ENCODE measurements at regions not wholly inside any gene's neighbourhood (a gene's known extent, or its start where the extent isn't known, plus 50 kb on each side); places are given as distances from the start of the nearest gene placed in this dataset.
A peak's percentile ranks its signal among the peaks of the same experiment; 100 is the strongest.

DNA sequence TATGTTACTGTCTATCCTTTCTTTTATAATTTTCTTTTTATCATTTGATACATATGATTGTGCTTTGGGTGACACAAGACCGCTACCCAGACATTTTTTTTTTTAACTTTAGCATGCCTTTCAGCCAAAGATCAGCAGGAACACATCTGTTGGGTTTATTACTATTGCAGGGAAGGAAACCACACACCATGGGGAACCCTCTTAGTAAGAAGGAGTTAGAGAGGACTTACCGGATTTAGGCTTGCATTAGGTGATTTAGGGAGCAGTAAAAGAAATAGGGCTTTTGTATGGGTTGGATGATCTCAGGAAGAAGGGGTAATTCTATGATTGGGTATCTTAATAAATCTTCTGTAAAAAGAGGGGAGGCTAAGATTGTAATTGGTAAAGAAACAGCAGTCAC lies 138.2 kb downstream of the SNX18 start:
- no peak overlapping the region for H3K27ac ChIP-seq (ENCODE audit: low read depth, low read length)
- 77 to 99% (median 81%) methylated on average over 2 of the region's 2 CpGs for WGBS, 3 donors

DNA sequence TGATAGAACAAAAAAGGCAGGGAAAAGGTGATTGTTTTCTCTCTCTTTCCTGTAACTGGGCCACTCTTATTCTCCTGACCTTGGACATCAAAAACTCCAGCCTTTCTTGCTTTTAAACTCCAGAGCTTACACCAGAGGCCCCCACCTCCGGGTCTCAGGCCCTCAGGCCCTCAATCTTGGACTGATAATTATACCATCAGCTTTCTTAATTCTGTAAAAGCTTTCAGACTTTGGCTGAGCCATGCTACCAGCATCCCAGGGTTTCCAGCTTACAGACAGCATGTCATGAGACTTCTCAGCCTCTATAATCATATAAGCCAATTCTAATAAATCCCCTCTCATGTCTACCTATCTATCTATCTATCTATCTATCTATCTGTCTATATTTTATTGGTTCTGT lies 137.7 kb downstream of the SNX18 start:
- 55 to 80% (median 80%) methylated on average over 1 of the region's 1 CpG for WGBS, 3 donors
- no peak overlapping the region for H3K27ac ChIP-seq (ENCODE audit: low read depth, low read length)

DNA sequence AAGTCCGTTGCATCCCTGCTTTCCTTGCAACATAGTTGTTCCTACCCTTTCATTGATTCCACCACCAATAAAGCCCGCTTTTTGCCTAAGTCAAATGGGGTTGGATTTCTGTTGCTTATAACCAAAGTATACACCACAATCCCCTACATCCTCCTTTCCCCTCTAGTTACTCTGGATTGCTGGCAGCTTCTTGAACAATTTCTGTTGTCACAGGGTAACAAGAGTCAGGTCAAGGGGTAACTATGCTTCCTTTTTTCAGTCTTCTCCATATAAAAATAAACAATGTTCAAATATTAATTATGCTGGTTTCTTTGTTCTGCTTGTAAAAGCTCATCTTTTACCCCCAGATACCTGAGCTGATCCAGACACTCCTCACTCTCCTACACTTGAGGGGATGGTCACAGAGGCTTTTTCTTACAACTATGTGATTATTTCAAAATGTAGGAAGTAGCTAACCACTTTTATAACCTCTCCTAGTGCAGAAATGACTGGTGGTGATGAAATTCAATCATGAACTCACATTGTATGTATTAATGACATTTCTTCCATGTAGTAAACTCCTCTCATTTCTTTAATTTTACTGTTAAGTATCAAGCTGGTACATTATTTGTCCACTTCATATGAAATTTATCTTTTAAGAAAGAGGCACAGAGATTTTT lies 136.5 kb downstream of the SNX18 start:
- no peak overlapping the region for H3K27ac ChIP-seq (ENCODE audit: low read depth, low read length)
- WGBS, 3 donors: 79 to 84% (median 82%) methylated on average over 2 of the region's 2 CpGs

DNA sequence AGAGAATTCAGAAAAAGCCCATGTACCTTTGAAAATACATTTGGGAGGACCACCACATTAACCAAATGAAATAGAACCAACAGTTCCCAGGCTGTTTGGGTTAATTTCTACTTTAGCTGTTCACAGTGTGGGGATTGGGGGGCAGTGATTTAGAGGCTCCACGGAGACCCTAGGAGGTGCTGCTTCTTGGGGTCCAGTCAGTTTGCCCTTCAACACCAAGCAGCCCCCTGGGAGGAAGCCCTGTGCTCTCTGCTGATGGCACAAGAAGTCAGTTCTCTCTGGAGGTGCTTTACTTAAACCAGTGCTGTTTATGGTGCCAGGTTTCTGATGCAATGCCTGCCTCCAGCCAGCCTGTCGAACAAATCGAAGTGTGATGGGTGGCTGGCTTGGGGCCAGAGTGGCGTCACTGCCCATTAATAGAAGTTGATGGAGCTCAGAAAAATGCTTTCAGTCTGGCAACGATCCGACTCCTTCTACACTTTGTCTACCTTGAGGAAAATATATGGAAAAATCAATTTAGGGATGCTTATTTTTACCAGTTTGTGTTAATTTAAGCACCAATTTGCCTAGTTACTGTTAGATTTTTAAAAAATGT lies 134.0 kb downstream of the SNX18 start:
- WGBS, 3 donors: 27 to 60% (median 47%) methylated on average over 6 of the region's 6 CpGs
- no peak overlapping the region for H3K27ac ChIP-seq (ENCODE audit: low read depth, low read length)

DNA sequence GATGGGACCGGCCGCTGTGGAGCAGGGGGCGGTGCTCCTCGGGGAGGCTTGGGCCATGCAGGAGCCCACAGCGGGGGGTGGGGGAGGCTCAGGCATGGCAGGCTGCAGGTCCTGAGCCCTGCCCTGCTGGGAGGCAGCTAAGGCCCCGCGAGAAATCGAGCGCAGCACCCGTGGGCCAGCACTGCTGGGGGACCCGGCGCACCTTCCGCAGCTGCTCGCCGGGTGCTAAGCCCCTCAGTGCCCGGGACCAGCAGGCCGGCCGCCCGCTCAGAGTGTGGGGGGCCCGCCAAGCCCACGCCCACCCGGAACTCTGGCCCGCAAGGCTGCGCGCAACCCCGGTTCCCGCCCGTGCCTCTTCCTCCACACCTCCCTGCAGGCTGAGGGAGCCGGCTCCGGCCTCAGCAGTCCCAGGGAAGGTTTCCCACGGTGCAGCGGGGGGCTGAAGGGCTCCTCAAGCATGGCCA lies 131.5 kb downstream of the SNX18 start:
- 97% methylated on average over 31 to 32 of the region's 32 CpGs for WGBS, 3 donors
- H3K27ac ChIP-seq (ENCODE audit: low read depth, low read length): no peak overlapping the region

DNA sequence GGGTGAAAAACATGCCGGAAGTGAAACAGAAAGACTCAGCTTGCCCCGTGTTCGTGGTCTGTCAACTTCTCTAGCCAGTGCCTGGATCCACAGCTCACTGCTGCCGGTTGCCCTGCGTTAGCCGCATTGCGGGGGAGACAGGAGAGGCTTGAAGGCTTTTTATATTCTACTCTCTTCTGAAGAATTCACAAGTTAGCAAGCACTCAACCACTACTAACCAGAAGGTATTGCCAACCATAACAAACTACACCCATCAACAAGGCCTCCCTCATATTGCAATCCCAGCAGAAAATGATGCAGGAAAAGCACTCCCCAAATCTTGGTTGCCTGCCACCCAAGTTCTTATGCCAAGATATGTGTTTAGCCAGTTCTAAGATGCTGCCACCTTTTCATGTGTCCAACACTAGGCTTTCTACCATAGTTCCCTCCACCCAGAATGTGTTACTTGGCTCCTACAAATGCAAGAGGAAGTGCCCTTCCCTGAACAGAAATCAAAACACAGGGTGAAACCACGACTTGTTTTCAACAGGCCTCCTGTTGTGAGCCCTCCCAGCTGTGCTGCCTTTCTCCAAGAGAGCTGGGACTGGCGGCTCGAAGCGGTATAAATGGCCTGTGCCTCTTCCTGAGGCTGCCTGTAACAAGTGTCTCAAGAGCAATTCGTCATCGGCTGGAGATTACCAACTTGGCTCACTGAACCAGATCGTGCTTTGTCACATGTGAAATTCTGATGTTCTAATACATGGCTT lies 129.0 kb downstream of the SNX18 start:
- 19 to 47% (median 22%) methylated on average over 14 of the region's 14 CpGs for WGBS, 3 donors
- H3K27ac ChIP-seq (ENCODE audit: low read depth, low read length): peak overlapping the region; percentile 7

DNA sequence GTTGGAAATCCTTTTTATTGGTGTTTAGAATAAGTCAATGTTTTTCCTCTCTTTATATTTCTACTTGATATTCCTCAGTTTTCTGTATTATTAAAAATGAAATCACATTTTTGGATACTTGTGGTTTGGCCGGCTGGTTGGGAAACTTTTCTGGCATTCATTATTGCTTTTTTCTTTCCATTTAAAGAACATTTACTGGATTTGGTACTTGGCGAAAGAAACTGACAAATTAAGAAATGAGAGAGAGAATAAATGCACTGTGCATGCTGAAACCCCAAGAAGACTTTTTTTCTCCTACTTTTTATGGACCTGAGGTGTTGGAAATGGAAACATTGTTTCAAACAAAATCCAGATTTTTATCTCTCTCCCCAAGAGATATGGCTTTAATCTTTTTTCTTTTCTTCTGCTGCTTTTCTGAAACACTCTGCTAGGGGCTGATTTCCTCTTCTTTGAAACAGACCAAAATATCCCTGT lies 128.4 kb downstream of the SNX18 start:
- H3K27ac ChIP-seq (ENCODE audit: low read depth, low read length): peak overlapping the region; percentile 7
- WGBS, 3 donors: 46 to 79% (median 53%) methylated on average over 2 of the region's 2 CpGs

DNA sequence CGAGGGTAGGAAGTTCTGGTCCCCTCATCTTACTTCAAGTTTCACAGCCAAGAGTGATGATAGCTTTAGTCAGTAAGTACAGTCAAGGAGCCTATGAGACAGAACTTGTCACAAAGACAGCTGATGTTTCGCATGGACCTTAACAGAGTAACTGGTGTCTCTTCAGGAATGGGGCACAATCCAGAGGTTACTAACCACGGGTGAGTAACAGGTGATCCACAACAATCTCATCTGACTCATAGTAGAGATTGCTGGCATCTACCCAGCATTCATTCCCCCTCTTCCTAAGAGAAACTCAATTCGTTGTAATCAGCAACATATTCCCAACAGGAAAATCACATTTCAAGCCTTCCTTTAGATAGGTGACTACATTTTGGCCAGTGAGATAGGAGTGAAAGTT lies 126.7 kb downstream of the SNX18 start:
- H3K27ac ChIP-seq (ENCODE audit: low read depth, low read length): no peak overlapping the region
- 69 to 77% (median 74%) methylated on average over 4 of the region's 4 CpGs for WGBS, 3 donors

DNA sequence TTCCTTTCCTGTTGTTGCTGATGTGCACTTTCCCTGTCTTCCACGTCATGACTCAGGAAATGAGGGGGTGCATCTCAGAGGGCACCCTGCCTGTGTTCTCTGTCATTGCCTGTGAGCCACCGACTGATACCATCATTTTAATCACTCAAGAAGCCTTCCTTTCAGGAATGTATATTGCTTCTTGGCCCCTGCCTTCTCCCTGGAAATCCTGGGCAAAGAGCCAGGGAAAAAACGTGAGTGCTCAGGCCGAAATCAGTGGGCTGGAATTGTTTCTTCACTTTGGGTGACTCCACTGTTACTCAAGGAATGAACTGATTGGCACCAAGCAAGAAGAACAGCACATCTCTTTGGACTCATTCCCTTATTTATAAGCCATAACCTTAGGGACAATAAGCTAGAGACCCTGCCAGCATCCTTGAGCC lies 126.1 kb downstream of the SNX18 start:
- WGBS, 3 donors: 23 to 51% (median 27%) methylated on average over 4 of the region's 4 CpGs
- no peak overlapping the region for H3K27ac ChIP-seq (ENCODE audit: low read depth, low read length)

DNA sequence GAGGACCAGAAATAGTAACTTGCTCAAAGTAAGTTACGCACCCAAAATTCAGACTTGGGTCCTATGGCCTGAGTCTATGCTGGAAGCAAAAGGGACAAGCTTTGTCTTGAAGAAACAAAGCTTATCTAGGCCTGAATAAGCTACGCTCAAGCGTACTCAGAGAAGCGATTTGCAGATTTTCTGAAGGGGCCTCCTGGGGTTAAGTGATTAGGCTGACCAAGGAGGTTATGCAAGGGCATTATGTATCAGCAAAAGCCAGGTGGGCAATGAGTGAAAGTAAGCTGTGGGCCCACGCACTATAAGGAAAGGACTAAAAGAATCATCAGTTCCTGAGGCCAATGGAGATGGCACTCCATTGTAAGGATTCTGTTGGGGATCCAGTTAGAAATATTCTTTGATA lies 122.1 kb downstream of the SNX18 start:
- H3K27ac ChIP-seq (ENCODE audit: low read depth, low read length): no peak overlapping the region
- WGBS, 3 donors: 80 to 88% (median 87%) methylated on average over 5 of the region's 5 CpGs

DNA sequence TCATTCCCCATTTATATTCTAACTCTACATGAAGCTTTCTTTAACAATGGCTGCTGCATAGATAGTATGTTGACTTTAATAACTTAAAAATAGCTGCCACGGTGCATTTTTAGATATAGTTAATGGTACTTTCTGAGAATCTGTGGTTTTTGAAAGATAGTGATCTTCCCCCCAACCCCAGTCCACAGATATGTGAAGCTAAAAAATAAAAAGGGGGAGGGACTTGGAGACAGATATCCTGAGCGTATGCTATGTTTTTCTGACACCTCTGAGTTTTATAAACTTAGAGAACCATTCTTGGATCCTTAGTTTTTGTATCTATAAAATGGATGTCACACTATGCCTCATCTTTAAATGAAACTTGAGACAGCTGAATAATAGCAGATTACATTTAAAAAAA lies 120.5 kb downstream of the SNX18 start:
- H3K27ac ChIP-seq (ENCODE audit: low read depth, low read length): no peak overlapping the region
- 69 to 75% (median 74%) methylated on average over 2 of the region's 2 CpGs for WGBS, 3 donors

DNA sequence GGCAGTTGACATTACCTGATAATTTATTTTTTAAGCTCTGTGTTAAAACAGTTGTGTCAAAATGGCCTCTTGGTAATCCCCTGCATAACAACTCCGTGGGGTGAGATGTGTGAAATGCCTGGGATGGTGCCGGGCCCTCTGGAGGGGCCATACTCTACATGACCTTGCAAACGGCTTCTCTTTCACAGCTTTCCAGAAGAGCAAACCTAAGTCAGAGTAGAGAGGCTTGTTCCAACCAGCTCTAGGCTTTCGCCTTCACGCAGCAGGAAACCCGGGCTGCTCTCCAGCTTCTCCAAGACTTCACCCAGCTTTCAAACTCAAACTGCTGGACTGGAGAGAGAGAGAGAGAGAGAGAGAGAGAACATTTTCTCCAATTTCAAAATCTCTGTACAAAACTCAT lies 120.1 kb downstream of the SNX18 start:
- 61 to 75% (median 64%) methylated on average over 6 of the region's 6 CpGs for WGBS, 3 donors
- no peak overlapping the region for H3K27ac ChIP-seq (ENCODE audit: low read depth, low read length)

DNA sequence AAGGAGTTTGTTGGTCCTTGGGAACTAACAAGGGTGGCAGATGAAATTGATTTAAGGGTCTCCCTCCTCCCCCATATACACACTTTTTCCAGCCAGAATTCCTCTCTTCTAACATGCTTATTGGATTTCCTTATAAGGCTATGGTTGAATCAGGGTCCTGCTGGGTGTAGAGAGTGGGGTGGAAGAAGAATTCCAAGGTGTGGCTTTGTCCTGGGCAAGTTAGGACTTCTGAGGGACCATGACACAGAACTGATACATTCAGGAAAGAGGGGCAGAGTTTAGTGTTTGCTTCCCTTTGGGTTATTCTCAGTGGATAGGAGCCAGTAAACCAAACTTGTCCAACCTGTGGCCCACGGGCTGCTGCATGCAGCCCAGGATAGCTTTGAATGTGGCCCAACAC lies 116.5 kb downstream of the SNX18 start:
- WGBS, 3 donors: 61 to 81% (median 65%) methylated on average over 1 of the region's 1 CpG
- H3K27ac ChIP-seq (ENCODE audit: low read depth, low read length): no peak overlapping the region

DNA sequence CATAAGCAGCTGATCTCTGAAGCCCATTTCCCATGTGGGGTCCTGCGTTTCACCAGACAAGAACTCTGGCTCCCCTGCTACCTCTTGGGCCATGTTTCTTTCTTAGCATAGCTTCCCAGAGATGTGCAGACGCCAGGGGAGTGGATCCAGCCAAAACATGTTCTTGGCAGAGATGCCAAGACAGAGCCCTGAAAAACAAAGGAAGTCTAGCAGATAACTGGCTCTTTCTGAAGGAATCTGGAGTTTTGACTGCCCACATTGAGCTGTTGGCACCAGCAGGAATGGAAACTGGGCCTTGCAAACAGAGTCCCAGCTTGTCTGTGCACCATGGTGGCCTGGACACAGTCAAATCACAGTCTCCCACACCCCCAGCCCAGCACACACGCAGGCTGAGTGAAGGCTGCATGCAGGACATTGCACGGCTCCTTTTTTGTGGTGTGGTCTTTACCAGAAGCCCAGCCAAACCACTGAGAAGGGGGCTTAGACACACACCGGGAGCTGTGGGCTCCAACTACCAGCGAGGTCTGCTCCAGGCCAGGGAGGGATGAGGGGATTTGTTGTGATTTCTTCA lies 114.7 kb downstream of the SNX18 start:
- H3K27ac ChIP-seq (ENCODE audit: low read depth, low read length): no peak overlapping the region
- WGBS, 3 donors: 66 to 79% (median 76%) methylated on average over 6 of the region's 6 CpGs

DNA sequence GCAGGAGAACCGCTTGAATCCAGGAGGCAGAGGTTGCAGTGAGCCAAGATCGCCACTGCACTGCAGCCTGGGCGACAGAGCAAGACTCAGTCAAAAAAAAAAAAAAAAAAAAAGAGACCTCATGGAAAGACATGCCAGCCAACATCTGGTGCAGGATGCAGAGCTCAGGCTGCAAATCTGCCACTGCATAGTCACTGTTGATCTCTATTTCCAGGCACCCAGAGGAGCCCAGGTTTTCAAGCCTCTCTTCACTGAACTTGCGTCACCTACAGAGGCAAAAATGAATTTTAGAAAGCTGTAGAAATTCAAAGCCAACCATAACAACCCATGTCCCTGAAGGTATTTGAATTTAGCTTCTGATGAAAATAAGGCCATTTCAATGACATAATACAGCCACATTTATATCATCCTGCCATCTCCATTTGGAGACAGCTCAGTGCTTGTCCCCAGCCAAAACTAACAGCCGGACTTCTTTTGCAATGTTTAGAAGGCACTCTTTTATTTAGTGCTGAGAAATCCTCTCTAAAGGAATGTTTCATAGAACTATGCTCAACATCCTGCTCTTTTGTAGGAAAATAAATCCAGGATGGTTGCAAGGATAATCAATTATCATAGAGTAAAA lies 113.3 kb downstream of the SNX18 start:
- 84 to 91% (median 87%) methylated on average over 5 of the region's 5 CpGs for WGBS, 3 donors
- no peak overlapping the region for H3K27ac ChIP-seq (ENCODE audit: low read depth, low read length)

DNA sequence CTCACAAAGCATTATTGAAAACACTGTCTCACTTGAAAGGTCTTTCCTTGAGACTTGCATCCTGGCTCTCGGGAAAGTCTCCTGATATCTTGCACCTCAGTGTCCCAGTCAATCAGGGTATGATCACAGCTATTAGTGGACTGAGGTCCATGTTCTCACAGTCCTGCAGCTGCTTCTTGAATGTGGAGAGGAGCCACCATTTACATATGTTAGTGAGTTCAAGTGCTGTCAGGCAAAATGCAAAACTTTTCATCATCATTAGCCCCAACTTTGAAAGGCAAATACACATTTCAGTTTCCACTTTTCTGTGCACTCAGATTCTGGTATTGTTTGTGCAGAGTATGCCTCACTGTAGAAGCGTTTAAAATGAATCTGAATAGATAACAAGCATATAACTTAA lies 111.6 kb downstream of the SNX18 start:
- no peak overlapping the region for H3K27ac ChIP-seq (ENCODE audit: low read depth, low read length)
- WGBS, 3 donors: 89 to 93% (median 90%) methylated on average over 2 of the region's 2 CpGs

DNA sequence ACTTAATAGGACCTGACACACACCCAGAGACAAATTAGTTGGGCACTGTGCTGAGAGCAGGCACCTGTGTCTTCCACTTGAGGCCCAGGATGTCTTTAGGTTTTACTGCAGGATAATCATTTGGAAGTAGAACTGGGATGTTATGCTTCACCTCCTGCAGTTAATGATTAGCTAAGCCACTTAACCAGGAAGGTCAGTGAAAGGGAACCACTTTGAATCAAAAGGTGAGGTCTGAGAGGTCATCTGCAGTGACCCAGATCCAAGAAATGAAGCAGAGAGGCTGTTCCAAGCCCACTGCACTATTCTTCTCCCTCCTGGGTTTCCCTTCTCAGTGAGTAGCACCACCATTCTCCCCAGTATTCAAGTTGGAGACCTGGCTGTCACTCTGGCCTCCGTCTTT lies 110.5 kb downstream of the SNX18 start:
- no peak overlapping the region for H3K27ac ChIP-seq (ENCODE audit: low read depth, low read length)
- 89 to 97% (median 94%) methylated on average over 1 of the region's 1 CpG for WGBS, 3 donors

DNA sequence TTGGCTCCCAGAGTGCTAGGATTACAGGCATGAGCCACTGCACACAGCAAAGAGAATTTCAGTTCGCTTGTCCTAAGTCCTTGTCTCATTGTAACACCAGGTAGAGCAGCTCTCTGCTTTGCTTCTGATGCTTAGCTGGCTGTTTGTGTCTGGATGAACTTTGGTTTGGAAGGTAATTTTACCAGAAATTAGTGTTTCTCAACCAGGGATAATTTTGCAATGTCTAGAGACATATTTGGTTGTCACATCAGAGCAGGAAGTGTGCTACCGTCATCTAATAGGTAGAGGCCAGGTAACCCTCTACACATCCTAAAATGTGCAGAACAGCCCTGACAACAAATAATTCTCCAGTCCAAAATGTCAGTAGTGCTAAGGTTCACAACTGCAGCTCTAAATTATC lies 108.8 kb downstream of the SNX18 start:
- WGBS, 3 donors: 72 to 93% (median 74%) methylated on average over 2 of the region's 2 CpGs
- H3K27ac ChIP-seq (ENCODE audit: low read depth, low read length): no peak overlapping the region
